ENCODE measurements at regions not wholly inside any gene's neighbourhood (a gene's known extent, or its start where the extent isn't known, plus 50 kb on each side); places are given as distances from the start of the nearest gene placed in this dataset.

- no peak for TF ChIP-seq REST (tag by site-specific recombination; IDR thresholded peaks at IDR 0.05)
Observed at GRCh38 chr15:25954398-25954797, 91.3 kb upstream of the ATP10A start (continued).

GRCh38 chr15:25950014-25950413 is 86.9 kb upstream of the ATP10A start:
- CTCF ChIA-PET: no interaction called here
- POLR2A ChIA-PET: no interaction called here
- TF ChIP-seq TSHZ1 (tag by site-specific recombination; IDR thresholded peaks at IDR 0.05; ENCODE audit: borderline replicate concordance): no peak
- no peak for TF ChIP-seq ZNF239 (tag by site-specific recombination; IDR thresholded peaks at IDR 0.05)
- TF ChIP-seq ZNF398 (tag by site-specific recombination; IDR thresholded peaks at IDR 0.05): no peak
- no peak for TF ChIP-seq ZBTB11 (tag by site-specific recombination; conservative IDR thresholded peaks at IDR 0.05; ENCODE audit: low read depth)
- no peak for TF ChIP-seq ZNF223 (tag by site-specific recombination; IDR thresholded peaks at IDR 0.05)
- no peak for TF ChIP-seq ZNF140 (tag by site-specific recombination; IDR thresholded peaks at IDR 0.05)
- no peak for TF ChIP-seq BCL6B (tag by site-specific recombination; IDR thresholded peaks at IDR 0.05)
- TF ChIP-seq ZNF366 (tag by site-specific recombination; conservative IDR thresholded peaks at IDR 0.05): no peak
- no peak for TF ChIP-seq PRDM4 (tag by site-specific recombination; IDR thresholded peaks at IDR 0.05)
- TF ChIP-seq ZNF18 (tag by site-specific recombination; IDR thresholded peaks at IDR 0.05): no peak
- no peak for TF ChIP-seq ZBTB17 (tag by site-specific recombination; IDR thresholded peaks at IDR 0.05)
- no peak for TF ChIP-seq ZNF660 (tag by site-specific recombination; IDR thresholded peaks at IDR 0.05)
- no peak for TF ChIP-seq ZNF514 (tag by site-specific recombination; IDR thresholded peaks at IDR 0.05)
- no peak for TF ChIP-seq ZNF133 (tag by site-specific recombination; IDR thresholded peaks at IDR 0.05)
- no peak for TF ChIP-seq ZNF473 (tag by site-specific recombination; IDR thresholded peaks at IDR 0.05)
- TF ChIP-seq WT1 (tag by site-specific recombination; IDR thresholded peaks at IDR 0.05): no peak
- no peak for TF ChIP-seq ZNF791 (tag by site-specific recombination; IDR thresholded peaks at IDR 0.05)
- H3K4me3 ChIP-seq (ENCODE audit: low read depth, low read length): no peak overlapping the region
- H3K4me1 ChIP-seq (ENCODE audit: control insufficient read depth, insufficient read depth, low read length): no peaks in the 10 kb centered on the region
- no peaks in the 10 kb centered on the region for H3K36me3 ChIP-seq (ENCODE audit: control insufficient read depth in 2 of 2, insufficient read depth in 1 of 2, low read length in 2 of 2)
- no peaks in the 10 kb centered on the region for H3K9me3 ChIP-seq (ENCODE audit: control insufficient read depth, insufficient read depth, low read depth, low read length)
- H3K27ac ChIP-seq (ENCODE audit: extremely low read depth, low read depth, low read length): no peak overlapping the region

Measured in HEK293 (cell line).